KBM-7 (cell line): ENCODE measurements at regions not wholly inside any gene's neighbourhood (a gene's known extent, or its start where the extent isn't known, plus 50 kb on each side); places are given as distances from the start of the nearest gene placed in this dataset.

Experiments used
- DNase-seq: peaks from one replicate; pipeline ENCODE4 v3.0.0-alpha.2; 2015
- in situ Hi-C: fragments of 300-500 bp; cut with MboI; formaldehyde crosslinking; loops from 2 replicates; pipeline ENCODE4 v1.14.3; 2020; ENCODE audit warnings: low sequenced_read_pairs, low pct_unique_long_range_greater_than_20kb, mixed read lengths

DNA sequence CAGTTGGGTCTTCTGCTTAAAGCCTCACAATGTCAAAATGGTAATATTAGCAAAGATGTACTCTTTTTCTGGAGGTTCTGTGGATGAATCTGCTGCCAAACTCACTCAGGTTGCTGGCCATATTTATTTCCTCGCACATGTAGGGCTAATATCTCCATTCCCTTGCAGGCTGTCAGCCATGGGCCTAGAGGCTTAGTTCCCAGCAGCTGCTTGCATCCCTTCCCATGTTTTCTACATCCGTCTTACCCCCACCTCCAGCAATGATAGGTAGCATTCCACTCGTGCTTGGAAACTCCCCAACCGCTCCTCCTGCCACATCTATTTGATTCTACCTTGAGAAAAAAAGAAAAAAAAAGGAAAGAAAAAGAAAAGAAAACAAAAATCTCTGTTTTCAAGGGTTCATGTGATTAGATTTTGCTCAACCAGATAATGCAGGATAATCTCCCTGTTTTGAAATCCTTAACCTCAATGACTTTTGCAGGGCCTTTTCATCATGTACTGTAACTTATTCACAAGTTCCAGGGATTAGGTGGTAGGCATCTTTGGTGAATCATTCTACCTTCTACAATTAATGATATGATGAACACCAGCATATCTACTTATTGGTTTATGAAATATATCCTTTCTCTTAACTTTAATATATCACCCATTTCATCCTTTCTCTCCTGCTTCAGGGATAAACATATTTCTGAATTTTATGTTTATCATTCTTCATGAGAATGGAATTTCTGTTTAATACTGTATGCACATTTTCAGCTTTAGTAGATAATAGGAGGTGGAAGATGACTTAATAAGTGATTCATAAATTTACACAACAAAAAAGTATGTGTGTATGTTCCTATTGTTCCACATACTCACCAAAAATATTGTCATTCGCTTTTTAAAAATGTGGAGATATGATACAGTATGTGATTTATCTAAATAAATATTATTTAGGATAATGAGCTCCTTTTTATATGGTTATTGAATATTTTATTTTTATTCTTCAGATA is 931.9 kb downstream of the SLITRK5 start:
- in situ Hi-C loops = no loop called here
- no peak for DNase-seq

DNA sequence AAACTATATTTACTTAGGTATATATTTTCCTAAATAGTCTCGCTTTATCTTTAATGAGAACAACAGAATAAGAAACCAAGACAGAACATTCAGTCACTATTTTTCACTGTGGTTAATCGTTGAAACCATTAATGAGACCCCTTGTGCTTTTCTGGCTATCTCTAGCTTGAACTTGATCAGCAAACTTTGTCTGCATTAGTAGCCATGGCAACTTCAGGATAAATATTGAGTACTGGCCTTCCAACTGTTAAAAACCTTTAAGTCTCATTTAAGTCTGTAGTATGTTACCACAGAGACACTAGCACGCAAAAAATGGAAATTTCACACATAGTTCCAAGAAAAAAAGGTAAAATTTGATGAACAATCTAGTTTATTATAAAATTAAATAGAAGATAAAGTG is 946.0 kb downstream of the SLITRK5 start:
- DNase-seq = no peak
- in situ Hi-C loops = no loop called here

DNA sequence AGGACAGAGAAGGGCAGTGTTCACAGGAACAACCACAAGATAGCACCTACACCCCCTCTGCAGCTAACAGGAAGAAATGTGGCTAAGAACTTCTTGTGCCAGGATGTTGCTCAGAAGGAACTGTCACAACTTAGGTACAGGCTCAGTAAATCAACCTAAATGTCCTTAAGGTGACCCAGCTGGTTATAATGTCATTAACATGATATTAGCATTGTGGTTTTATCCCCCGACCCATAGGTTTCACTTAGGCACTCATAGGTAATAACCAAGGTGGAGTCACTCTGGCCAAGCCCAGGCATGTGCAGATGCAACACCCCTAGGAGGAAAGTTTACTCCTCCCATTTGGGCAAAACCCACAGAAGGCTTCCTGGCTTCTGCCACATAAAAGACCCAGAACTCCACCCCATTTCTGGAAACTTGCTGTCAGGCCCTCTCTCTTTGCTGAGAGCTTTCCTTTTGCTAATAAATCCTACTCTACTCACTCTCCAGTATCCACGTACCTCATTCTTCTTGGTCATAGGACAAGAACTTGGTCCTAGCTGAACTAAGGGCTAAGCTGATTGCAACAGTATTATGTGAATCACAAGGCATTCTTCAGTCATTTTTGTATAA is 951.3 kb downstream of the SLITRK5 start:
- DNase-seq = peak; percentile 37
- in situ Hi-C loops = no loop called here

DNA sequence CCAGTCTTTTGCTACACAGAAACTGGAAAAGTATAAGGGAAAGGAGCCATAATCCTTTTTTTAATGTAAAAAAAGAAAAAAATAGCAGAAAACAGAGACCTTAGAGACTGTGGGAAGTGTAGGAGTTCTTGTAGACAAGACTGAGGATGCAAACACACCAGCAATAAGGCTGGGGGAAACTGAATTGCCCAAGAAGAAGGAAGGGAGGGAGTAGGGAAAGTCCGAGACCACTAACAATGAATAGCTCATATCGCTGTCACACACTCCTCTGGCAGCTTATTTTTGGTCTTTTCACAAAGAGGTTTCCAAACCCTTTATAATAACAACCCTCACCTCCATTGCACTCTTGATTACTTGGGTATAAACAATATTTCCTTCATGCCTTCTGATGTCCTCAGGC is 952.0 kb downstream of the SLITRK5 start:
- in situ Hi-C loops = no loop called here
- peak; percentile 59 for DNase-seq

DNA sequence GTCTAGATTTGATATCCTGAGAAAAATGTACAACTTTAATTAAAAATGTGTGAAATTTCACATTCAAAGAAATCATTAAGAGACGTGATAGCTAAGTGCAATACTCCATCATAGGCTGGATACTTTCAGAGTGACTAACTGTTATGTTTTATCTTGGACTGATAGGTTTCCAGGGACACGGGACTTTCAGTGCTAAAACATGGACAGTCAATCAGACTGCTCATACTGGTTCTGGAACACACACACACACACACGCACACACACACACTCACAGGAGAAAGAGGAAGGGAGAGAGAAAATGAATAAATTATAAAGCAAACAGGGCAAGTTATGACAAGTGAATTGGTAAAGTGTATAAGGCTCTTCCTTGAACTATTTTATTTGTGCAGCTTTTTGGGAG is 955.9 kb downstream of the SLITRK5 start:
- DNase-seq = peak; percentile 3
- in situ Hi-C loops = no loop called here

DNA sequence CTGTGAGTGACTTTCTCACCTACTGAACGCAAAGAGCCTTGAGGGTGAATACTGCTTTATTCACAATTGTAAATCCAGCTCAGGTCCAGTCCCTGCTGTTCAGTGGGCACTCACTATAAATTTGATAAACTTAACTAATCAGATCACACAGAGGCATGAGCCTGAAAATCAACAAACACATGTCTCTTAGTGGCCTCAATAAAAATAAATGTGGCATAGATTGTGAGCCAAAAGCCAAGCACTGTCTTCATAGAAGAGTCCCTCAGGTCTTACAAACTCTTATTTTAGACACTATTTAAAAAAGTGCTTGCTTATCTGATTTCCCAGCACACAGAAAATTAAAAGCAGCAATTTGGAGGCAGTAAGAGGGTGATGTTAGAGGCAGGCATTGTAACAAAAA is 957.7 kb downstream of the SLITRK5 start:
- no peak for DNase-seq
- in situ Hi-C loops = no loop called here

DNA sequence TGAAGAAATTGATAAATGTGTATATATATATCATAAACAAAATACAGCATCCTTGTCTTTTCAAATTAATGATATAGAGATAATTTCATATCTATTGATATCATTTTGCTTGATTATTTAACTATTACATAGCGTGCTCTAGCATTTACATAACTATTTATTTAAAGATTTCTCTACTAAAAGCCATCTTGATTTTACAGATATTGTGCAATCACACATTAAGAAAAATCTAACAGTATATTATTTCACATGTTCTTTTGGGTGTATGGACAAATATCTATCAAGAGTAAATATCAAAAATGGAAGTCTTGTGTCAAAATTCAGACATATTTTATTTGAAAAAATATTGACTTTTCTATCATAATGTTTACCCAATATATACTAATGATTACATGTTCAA is 966.8 kb downstream of the SLITRK5 start:
- no peak for DNase-seq
- in situ Hi-C loops = no loop called here

DNA sequence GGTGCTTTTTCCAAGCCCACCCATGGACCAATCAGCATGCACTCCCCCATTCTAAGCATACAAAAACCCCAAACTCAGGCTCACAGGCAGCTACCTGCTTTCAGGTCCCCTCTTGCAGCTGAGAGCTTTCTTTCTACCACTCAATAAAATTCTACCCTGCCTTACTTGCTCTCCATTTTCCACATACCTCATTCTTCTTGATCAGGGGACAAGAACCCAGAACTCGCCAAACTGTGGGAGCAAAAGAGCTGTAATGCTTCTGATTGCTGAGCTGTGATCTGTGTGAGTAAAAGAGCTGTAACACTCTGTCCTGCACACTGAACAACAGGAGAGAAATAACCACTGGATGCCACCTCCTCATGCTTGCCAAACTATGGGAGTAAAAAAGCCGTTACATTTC is 972.1 kb downstream of the SLITRK5 start:
- no peak for DNase-seq
- in situ Hi-C loops = no loop called here

DNA sequence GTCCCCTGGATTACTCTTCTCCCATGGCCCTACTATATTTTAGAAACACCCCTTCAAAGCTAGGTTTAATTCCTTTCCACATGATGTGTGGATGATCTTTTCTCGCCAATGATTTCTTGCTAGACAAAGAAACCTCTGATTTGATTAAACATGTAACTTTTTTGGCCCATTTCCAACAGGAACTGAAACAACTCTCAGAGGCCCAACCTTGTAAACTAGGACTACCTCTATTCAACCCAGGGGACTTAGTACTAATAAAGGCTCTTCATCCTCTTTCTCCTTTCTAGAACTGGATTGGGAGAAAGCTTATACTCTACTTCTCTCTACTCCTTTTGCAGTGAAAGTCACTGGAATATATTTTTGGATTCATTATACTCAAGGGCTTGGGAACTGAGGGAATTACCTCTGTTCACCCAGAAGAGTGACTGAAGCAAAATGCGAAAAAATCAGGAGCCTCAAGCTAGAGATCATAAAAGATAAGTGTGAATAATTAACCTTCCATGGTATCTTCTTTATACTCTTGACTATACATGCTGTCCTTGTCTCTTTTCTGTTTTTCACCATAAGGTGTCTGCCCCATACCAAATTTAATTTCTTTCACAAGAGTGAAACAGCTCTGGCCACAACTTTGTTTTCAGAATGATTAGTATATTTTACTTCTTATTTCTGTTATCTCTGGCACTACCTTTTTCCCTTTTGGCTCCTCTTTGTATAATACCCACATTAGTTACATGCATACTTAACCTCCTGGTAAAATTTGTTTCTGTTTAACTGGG is 977.6 kb downstream of the SLITRK5 start:
- no peak for DNase-seq
- in situ Hi-C loops = no loop called here

DNA sequence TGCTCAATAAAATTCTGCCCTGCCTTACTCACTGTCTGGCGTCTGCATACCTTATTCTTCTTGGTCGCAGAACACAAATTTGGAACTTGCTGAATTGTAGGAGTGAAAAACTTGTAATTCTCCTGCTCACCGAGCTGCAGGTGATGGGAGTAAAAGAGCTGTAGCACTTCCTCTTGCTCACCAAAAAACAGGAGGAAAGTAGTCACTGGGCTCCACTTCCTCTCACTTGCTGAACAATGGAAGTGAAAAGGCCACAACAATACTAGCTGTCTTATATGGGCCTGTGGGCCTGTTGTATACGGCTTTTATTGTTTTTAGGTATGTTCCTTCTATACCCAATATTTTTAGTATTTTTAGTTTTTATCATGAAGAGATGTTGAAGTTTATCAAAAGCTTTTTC is 978.7 kb downstream of the SLITRK5 start:
- no peak for DNase-seq
- in situ Hi-C loops = no loop called here

DNA sequence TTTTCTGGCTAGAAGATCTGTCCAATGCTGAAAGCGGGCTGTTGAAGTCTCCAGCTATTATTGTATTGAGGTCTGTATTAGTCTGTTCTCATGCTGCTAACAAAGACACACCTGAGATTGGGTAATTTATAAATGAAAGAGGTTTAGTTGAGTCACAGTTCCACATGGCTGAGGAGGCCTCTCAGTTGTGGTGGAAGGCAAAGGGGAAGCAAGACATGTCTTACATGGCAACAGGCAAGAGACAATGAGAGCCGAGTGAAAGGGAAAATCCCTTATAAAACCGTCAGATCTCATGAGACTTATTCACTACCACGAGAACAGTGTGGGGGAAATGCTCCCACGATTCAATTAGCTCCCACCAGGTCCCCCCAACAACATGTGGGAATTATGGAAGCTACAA is 980.4 kb downstream of the SLITRK5 start:
- in situ Hi-C loops = no loop called here
- DNase-seq = no peak

DNA sequence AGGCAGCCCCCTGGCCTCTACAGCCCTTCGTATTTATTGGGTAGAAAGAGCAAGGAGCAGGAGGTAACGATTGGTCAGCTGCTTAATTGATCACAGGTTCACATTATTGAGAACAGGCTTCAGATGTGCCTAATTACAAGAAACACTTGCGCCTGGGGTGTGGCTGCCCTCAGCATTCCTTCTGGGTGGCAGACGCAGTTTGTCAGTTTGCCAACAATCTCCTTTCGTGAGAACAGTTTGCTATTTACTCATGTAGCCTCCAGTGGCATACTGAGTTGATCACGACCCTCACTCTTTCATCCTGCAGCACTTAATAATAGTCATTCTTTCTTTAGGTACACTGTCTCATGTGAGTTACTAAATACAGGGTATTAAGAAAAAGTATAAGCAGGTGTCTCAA is 985.6 kb downstream of the SLITRK5 start:
- DNase-seq = no peak
- in situ Hi-C loops = no loop called here

DNA sequence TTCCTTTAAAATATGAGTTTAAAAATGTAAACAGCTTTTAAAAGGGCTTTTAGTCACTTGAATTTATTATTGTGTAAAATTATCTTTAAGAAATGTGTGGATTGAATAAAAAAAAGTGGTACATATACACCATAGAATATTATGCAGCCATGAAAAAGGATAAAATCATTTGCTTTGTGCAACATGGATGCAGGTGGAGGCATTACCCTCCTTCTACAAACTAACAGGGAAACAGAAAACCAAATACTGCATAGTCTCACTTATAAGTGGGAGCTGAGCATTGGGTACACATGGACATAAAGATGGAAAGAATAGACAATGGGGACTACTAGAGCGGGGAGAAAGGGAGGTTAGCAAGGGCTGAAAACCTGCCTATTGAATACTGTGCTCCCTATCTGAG is 999.3 kb downstream of the SLITRK5 start:
- DNase-seq = no peak
- in situ Hi-C loops = no loop called here

DNA sequence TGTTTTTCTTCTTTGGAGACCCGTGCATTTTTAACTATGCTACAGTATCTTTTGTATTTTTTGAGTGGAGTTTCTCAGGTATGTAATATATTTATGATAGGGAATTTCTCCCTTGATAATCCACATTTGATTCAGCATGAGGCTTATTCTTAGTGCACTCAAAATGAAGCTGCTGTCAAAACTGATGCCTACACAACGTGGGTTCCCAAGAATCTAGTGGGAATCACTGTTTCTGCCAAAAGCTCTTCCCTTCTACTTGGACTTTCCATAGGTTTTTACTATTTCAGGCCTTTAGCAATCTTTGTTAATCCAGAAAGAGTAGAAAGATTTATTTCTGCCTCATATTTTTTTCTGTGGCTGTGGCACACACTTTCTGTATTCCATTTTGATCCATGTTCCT is 1003.7 kb downstream of the SLITRK5 start:
- no peak for DNase-seq
- in situ Hi-C loops = no loop called here

DNA sequence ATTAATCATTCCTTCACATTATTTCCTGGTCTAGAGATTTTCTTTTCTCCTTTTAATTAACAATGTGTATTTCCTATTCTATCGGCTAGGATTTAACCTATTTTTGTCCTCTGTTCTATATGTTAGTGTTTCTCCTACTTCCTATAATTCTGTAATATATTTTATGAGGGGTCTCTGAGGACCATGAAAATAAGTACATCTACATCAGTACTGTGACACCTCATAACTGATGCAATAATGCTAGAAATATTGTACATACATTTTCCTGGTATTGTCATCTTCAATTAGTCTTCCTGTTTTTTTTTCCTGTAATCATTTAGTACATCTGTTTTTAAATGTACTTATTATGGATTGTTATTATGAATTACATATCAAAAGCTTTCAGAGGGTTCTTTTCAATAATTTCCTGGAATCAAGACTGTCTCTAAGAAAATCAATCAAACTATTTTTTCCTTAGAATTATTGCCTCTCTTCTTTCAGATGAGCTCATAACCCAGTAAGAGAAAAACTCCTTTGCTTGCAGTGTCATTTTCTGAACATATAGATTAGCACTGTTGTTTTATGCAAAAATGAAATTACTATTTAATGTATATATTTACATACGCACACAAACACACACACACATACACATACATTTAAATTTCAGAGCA is 1004.3 kb downstream of the SLITRK5 start:
- no peak for DNase-seq
- in situ Hi-C loops = no loop called here

DNA sequence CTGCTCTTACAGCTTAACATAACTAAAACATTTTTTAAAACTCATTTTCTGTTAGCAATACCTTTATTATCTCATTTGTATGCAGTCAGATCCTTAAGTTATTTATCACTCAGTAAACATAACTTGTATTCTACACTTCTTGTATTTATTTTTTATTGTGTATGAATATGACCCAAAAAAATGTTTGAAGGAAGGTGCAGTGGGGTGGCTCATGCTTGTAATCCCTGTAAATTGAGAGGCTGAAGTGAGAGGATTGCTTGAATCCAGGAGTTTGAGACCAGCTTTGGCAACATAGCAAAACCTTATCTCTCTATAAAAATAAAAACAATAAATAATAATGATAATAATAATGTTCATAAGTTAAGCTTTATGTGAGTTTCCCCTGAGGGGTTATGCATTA is 1004.8 kb downstream of the SLITRK5 start:
- in situ Hi-C loops = no loop called here
- DNase-seq = no peak

DNA sequence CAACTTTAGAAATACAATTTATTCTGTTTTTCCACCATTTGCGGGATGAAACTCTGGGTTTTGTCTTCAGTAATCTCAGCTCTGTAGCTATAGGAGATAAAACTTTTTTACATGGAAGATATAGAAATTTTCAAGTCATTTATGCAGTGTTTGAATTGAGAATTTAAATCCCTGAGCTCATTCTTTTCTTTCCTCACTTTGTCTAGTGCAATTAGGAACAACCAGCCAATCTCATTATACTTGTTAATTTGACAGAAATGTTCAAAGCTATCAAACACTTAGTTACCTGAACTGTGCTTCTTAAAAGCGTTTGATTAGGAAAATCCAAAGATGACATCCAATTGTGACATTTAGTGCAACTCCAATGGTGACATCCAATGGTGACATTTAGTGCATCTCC is 1014.3 kb downstream of the SLITRK5 start:
- no peak for DNase-seq
- in situ Hi-C loops = no loop called here

DNA sequence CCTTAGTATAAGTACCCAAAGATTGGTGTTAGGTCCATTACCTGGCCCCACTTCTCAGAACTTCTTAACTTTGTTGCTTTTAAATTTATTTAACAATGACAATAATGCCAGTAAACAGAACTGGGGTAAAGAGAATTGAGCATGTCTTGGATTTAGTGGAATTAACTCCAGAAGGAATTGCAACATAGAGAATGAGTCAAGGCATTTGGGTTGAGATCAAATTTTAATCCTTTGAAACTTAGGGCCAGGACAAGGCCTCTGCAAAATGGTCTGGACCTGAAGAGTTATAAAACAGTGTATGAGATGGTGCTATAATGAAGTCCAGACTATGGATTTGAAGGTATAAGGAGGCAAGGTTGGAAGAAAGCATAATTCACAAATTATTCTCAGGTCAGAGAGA is 1030.4 kb downstream of the SLITRK5 start:
- no peak for DNase-seq
- in situ Hi-C loops = no loop called here

DNA sequence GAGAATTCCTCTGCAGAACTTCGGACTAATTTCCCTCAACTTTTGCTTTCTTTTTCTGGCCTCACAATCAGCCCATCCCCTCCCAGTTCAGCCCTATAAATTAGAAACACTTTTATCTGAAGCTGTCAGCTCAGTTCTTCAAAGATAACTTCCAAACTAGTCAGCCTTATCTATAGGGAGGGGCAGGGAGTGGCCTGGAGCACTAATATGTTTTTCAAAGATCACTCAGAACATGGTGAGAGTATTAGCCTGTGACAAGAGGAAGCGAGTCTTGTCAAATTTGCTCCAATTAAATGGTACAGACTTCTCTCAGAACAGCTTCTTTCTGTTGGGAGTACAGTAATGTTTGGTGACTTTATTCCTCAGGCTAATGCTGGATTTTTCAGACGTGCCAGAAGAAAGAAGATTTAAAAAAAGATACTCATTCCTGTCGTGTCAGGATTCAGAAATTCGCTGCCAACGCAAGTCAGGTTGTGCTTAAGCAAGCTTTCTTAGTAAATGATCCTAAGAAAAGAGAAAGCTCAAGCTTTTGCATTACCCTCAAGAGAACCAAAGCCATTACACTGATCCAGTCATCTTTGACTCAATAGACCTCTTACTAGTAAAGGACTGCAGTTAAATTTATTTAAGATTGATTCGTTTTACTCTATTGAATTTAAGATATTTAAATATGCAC is 1033.6 kb downstream of the SLITRK5 start:
- DNase-seq = no peak
- in situ Hi-C loops = no loop called here
